ENCODE measurements at regions not wholly inside any gene's neighbourhood (a gene's known extent, or its start where the extent isn't known, plus 50 kb on each side); places are given as distances from the start of the nearest gene placed in this dataset.

GRCh38 chrX:134717698-134718097 lies 59.4 kb upstream of the PLAC1 start:
- DNase-seq: no peak

- DNase-seq: no peak
Observed at GRCh38 chrX:134716620-134717012, 58.3 kb upstream of the PLAC1 start.

- no peak for DNase-seq
Observed at GRCh38 chrX:134715930-134716619, 57.8 kb upstream of the PLAC1 start.

- DNase-seq: no peak
Observed at GRCh38 chrX:134714633-134715110, 56.4 kb upstream of the PLAC1 start.

- DNase-seq: no peak
Observed at GRCh38 chrX:134713618-134714107, 55.4 kb upstream of the PLAC1 start.

- DNase-seq: no peak
Observed at GRCh38 chrX:134712272-134712671, 54.0 kb upstream of the PLAC1 start.

GRCh38 chrX:134711135-134711921 lies 53.1 kb upstream of the PLAC1 start:
- peak; percentile 48 for DNase-seq
